ENCODE measurements at regions not wholly inside any gene's neighbourhood (a gene's known extent, or its start where the extent isn't known, plus 50 kb on each side); places are given as distances from the start of the nearest gene placed in this dataset.
A peak's percentile ranks its signal among the peaks of the same experiment; 100 is the strongest.

DNA sequence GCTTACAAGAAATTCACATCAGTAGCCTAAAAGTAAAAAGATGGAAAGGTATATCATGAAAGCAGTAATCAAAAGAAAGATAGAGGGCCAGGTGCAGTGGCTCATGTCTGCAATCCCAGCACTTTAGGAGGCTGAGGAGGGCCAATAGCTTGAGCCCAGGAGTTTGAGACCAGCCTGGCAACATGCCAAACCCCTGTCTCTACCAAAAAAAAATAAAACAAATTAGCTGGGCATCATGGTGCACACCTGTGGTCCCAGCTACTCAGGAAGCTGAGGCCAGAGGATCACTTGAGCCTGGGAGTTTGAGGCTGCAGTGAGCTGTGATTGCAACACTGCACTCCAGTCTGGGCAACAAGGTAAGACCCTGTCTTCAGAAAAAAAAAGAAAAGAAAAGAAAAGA is 55.5 kb downstream of the GSPT2 start:
- DNase-seq, result no peak

GRCh38 chrX:51802917-51803688 is 59.9 kb downstream of the GSPT2 start:
- DNase-seq, result peak; percentile 80

DNA sequence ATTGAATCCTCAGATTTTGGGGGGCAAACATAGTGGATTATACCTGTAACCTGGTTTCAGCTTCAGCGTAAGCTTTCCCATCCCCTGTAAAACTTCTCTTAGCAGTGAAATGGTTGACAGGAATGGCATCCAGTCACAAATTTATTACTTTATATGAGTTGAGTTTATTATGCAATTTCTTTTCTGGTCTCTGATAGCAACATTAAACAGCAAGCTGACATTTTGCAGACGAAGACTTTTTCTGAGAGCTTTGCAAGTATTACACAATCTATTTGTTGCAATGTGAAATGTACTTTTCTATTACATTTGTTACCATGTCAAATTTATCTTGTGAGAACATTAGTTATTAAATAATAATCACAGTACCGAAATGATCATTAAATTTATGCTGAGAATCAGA is 60.6 kb downstream of the GSPT2 start:
- no peak for DNase-seq

GRCh38 chrX:51804741-51805140 is 61.5 kb downstream of the GSPT2 start:
- DNase-seq, result no peak

- no peak for DNase-seq
Measured at GRCh38 chrX:51813886-51814460, 70.7 kb downstream of the GSPT2 start.

GRCh38 chrX:51824061-51824460 is 69.4 kb upstream of the MAGED1 start:
- no peak for DNase-seq

DNA sequence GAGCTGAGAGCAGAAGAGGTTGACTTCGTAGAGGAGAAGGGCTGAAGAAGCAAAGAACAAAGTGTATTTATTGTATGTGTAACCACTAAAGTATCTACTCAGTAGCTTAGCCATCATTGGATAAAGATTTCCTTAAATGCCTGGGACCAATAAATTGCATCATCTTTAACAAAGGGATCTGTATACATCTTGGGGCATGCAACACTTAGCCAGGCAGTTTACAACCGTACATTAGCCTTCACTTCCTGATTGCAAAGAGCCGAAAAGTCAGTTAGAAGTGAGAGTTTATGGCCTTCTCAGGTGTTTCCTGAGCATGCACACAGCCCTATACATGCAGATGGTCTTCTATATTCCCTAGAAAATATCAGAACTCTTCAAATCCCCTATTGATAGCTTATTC is 68.0 kb upstream of the MAGED1 start:
- no peak for DNase-seq

DNA sequence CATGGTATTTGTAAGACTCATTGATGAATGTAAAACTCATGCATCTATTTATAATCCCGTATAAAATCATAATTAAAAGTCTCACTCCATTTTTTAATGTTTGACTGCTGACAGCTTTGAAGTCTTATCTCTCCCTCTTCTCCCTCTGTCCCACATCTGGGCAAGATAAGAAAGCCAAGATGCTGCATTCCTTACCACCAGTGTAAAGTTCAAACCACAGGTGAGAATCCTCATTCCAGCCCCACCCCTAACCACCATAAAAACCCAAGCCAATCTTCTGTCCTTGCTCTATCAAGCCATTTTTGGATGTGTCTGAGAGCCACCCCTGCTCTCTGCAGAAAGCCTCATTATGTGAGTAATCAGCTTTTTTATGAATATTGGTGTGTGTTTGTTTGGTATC is 59.3 kb upstream of the MAGED1 start:
- DNase-seq, result no peak

- no peak for DNase-seq
Measured at GRCh38 chrX:51836823-51837222, 56.6 kb upstream of the MAGED1 start.

DNA sequence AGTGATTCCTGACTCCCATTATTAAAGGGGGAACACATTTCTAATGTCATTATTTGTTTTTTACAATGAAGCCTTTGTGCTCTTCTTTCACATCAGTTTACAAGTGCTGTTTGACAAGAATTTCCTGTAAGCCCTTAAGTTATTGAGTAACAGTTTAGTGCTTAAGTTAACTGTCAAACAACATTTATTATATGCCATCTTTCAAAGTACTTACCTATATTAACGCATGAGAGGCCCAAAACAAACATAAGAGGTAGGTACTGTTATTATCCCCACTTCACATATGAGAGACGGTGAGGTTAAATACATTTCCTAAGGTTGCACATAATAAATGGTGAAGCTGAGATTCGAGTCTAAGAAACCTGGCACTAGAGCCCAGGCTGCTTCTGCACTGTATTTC is 56.0 kb upstream of the MAGED1 start:
- DNase-seq, result no peak

GRCh38 chrX:51837921-51838320 is 55.5 kb upstream of the MAGED1 start:
- no peak for DNase-seq
